Activated CD8-positive, alpha-beta memory T cell treated with anti-CD3 and anti-CD28 coated beads for 1 hour (primary cell): ENCODE measurements at regions not wholly inside any gene's neighbourhood (a gene's known extent, or its start where the extent isn't known, plus 50 kb on each side); places are given as distances from the start of the nearest gene placed in this dataset.
"Not testable (repeated sequence)": the region's sequence is repeated elsewhere in the genome, so short reads cannot be mapped to it uniquely, and the experiment has no call there.

ENCODE experiments used
- DNase-seq, 2 donors: peaks; one replicate each; pipeline ENCODE4 v3.0.0-alpha.2; 2020; ENCODE audit warnings: low read depth in 1 of 2; ENCODE audit errors: extremely low read depth in 1 of 2

GRCh38 chr6:140001005-140001404 is 626.6 kb upstream of the CITED2 start:
- DNase-seq: no peak

GRCh38 chr6:139999661-140000060 is 625.2 kb upstream of the CITED2 start:
- not testable (repeated sequence) for DNase-seq

GRCh38 chr6:139998478-139998877 is 624.0 kb upstream of the CITED2 start:
- DNase-seq: not testable (repeated sequence)

GRCh38 chr6:139996253-139996834 is 621.9 kb upstream of the CITED2 start:
- DNase-seq: no peak

GRCh38 chr6:139994998-139995397 is 620.5 kb upstream of the CITED2 start:
- no peak for DNase-seq

GRCh38 chr6:139990856-139991465 is 616.5 kb upstream of the CITED2 start:
- DNase-seq: no peak

GRCh38 chr6:139990026-139990686 is 615.7 kb upstream of the CITED2 start:
- DNase-seq: no peak

GRCh38 chr6:139988685-139989084 is 614.2 kb upstream of the CITED2 start:
- no peak for DNase-seq

- DNase-seq: no peak
Observed at GRCh38 chr6:139987091-139987490, 612.6 kb upstream of the CITED2 start.

GRCh38 chr6:139985236-139985815 is 610.9 kb upstream of the CITED2 start:
- DNase-seq: no peak

- DNase-seq: no peak
Observed at GRCh38 chr6:139984317-139984716, 609.9 kb upstream of the CITED2 start.

- DNase-seq: no peak
Observed at GRCh38 chr6:139983555-139984276, 609.3 kb upstream of the CITED2 start.

- DNase-seq: no peak
Observed at GRCh38 chr6:139982652-139983295, 608.3 kb upstream of the CITED2 start.

GRCh38 chr6:139982195-139982594 is 607.7 kb upstream of the CITED2 start:
- no peak for DNase-seq

GRCh38 chr6:139981768-139982181 is 607.3 kb upstream of the CITED2 start:
- DNase-seq: no peak

GRCh38 chr6:139981066-139981624 is 606.7 kb upstream of the CITED2 start:
- no peak for DNase-seq

- not testable (repeated sequence) for DNase-seq
Observed at GRCh38 chr6:139980631-139981030, 606.2 kb upstream of the CITED2 start.

- no peak for DNase-seq
Observed at GRCh38 chr6:139979021-139979725, 604.7 kb upstream of the CITED2 start.

- DNase-seq: no peak
Observed at GRCh38 chr6:139977887-139978332, 603.5 kb upstream of the CITED2 start.
